Upper lobe of left lung (tissue), 4 donors: ENCODE measurements at regions not wholly inside any gene's neighbourhood (a gene's known extent, or its start where the extent isn't known, plus 50 kb on each side); places are given as distances from the start of the nearest gene placed in this dataset.

ENCODE experiments used
- CTCF ChIP-seq, 6 experiments: fragments of 450-650 bp in 4 of 6; fragments of 200-600 bp in 2 of 6; sonication (generic) in 2 of 6; IDR thresholded peaks; one replicate each; pipeline ENCODE4 v1.5.1; 2016 to 2019; ENCODE audit warnings: antibody characterized with exemption in 6 of 6
- POLR2AphosphoS5 ChIP-seq, 2 donors: sonication (generic); formaldehyde crosslinking; IDR thresholded peaks; one replicate each; pipeline ENCODE4 v1.5.1; 2017; ENCODE audit warnings: antibody characterized with exemption in 2 of 2

- TF ChIP-seq POLR2AphosphoS5 (IDR thresholded peaks at IDR 0.05): no peak
- no peak for TF ChIP-seq CTCF (IDR thresholded peaks at IDR 0.05)
Measured at GRCh38 chr20:6864740-6865139, 97.3 kb downstream of the BMP2 start.
